ENCODE measurements at regions not wholly inside any gene's neighbourhood (a gene's known extent, or its start where the extent isn't known, plus 50 kb on each side); places are given as distances from the start of the nearest gene placed in this dataset.

- H3K9me3 ChIP-seq (ENCODE audit: control insufficient read depth, low read depth, low read length) = no peaks in the 10 kb centered on the region
- H3K4me1 ChIP-seq (ENCODE audit: control insufficient read depth, extremely low read depth, insufficient read depth, low read length) = no peaks in the 10 kb centered on the region
- dilution Hi-C loops (cut with MboI; ENCODE audit: extremely low pct_ligation_motif_present, low sequenced_read_pairs) = no loop called here
- no peaks in the 10 kb centered on the region for H3K79me2 ChIP-seq (ENCODE audit: control insufficient read depth, insufficient read depth, low read length)
- H3K27me3 ChIP-seq (ENCODE audit: control insufficient read depth, extremely low read depth, insufficient read depth, low read length) = no peaks in the 10 kb centered on the region
- H3K4me2 ChIP-seq (ENCODE audit: control insufficient read depth, extremely low read depth, insufficient read depth, low read depth, low read length) = no peak overlapping the region
- FAIRE-seq (no peak), DNase-seq (ENCODE audit: low read depth, low spot score) (no peak)
- H4K20me1 ChIP-seq (ENCODE audit: control insufficient read depth, extremely low read depth, insufficient read depth, low read length) = no peaks in the 10 kb centered on the region
- no peak overlapping the region for H3K27ac ChIP-seq (ENCODE audit: control insufficient read depth, insufficient read depth, low read length)
- no peak for TF ChIP-seq EZH2 (IDR thresholded peaks at IDR 0.05; ENCODE audit: low read length)
- TF ChIP-seq CTCF (optimal IDR thresholded peaks at IDR 0.05 in 1 of 3, IDR thresholded peaks at IDR 0.05 in 1 of 3, conservative IDR thresholded peaks at IDR 0.05 in 1 of 3; ENCODE audit: extremely low read depth in 1 of 3, insufficient read depth in 2 of 3, low read length in 3 of 3) = no peak
- H2AFZ ChIP-seq (ENCODE audit: control insufficient read depth, low read length) = no peak overlapping the region
- no peaks in the 10 kb centered on the region for H3K36me3 ChIP-seq (ENCODE audit: control insufficient read depth in 2 of 2, extremely low read depth in 1 of 2, insufficient read depth in 2 of 2, low read length in 2 of 2)
- H3K4me3 ChIP-seq (ENCODE audit: control insufficient read depth in 2 of 3, extremely low read depth in 1 of 3, insufficient read depth in 2 of 3, low read depth in 1 of 3, low read length in 3 of 3) = no peak overlapping the region
- no peak overlapping the region for H3K9ac ChIP-seq (ENCODE audit: control insufficient read depth, extremely low read depth, insufficient read depth, low read length)
- no peaks in the 10 kb centered on the region for H3K9me1 ChIP-seq (ENCODE audit: control insufficient read depth, extremely low read depth, insufficient read depth, low read length)
These were observed 436.0 kb downstream of the ZNF608 start for GRCh38 chr5:124310453-124310852.

- H4K20me1 ChIP-seq (ENCODE audit: control insufficient read depth, extremely low read depth, insufficient read depth, low read length) = no peaks in the 10 kb centered on the region
- H3K9me3 ChIP-seq (ENCODE audit: control insufficient read depth, low read depth, low read length) = no peaks in the 10 kb centered on the region
- no peak overlapping the region for H2AFZ ChIP-seq (ENCODE audit: control insufficient read depth, low read length)
- H3K4me1 ChIP-seq (ENCODE audit: control insufficient read depth, extremely low read depth, insufficient read depth, low read length) = no peaks in the 10 kb centered on the region
- no peaks in the 10 kb centered on the region for H3K27me3 ChIP-seq (ENCODE audit: control insufficient read depth, extremely low read depth, insufficient read depth, low read length)
- no peak for DNase-seq (ENCODE audit: low read depth, low spot score)
- dilution Hi-C loops (cut with MboI; ENCODE audit: extremely low pct_ligation_motif_present, low sequenced_read_pairs) = no loop called here
- H3K4me3 ChIP-seq (ENCODE audit: control insufficient read depth in 2 of 3, extremely low read depth in 1 of 3, insufficient read depth in 2 of 3, low read depth in 1 of 3, low read length in 3 of 3) = no peak overlapping the region
- H3K36me3 ChIP-seq (ENCODE audit: control insufficient read depth in 2 of 2, extremely low read depth in 1 of 2, insufficient read depth in 2 of 2, low read length in 2 of 2) = no peaks in the 10 kb centered on the region
- no peak overlapping the region for H3K9ac ChIP-seq (ENCODE audit: control insufficient read depth, extremely low read depth, insufficient read depth, low read length)
- H3K4me2 ChIP-seq (ENCODE audit: control insufficient read depth, extremely low read depth, insufficient read depth, low read depth, low read length) = no peak overlapping the region
- no peak overlapping the region for H3K27ac ChIP-seq (ENCODE audit: control insufficient read depth, insufficient read depth, low read length)
- TF ChIP-seq EZH2 (IDR thresholded peaks at IDR 0.05; ENCODE audit: low read length) = no peak
- no peak for TF ChIP-seq CTCF (optimal IDR thresholded peaks at IDR 0.05 in 1 of 3, IDR thresholded peaks at IDR 0.05 in 1 of 3, conservative IDR thresholded peaks at IDR 0.05 in 1 of 3; ENCODE audit: extremely low read depth in 1 of 3, insufficient read depth in 2 of 3, low read length in 3 of 3)
- no peaks in the 10 kb centered on the region for H3K79me2 ChIP-seq (ENCODE audit: control insufficient read depth, insufficient read depth, low read length)
- H3K9me1 ChIP-seq (ENCODE audit: control insufficient read depth, extremely low read depth, insufficient read depth, low read length) = no peaks in the 10 kb centered on the region
- no peak for FAIRE-seq
These were observed 437.0 kb downstream of the ZNF608 start for GRCh38 chr5:124309241-124309980.

All from keratinocyte (primary cell).